GM21390 (cell line): ENCODE measurements at regions not wholly inside any gene's neighbourhood (a gene's known extent, or its start where the extent isn't known, plus 50 kb on each side); places are given as distances from the start of the nearest gene placed in this dataset.

ENCODE experiments used
- ATAC-seq: cut with Tn5 transposase; IDR thresholded peaks from one replicate; pipeline ENCODE4 v1.9.1; 2021; ENCODE audit not compliant: unreplicated experiment

DNA sequence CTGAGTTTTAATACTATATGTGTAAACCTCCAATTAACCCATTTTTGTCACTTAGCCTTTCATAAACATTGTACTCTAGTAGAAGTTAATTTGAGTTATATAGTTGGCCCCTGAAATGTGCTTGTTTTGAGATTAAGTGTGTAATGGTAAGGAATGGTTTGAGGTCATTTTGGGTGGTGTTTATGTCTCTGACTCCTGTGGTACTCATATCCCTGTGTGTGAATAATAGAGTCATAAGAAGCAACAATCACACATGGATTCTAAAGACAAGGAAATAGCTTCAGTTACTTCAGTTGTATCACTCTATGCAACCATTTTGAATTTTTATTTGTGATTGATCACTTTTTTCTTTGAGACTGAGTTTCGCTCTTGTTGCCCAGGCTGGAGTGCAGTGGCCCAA is 408.5 kb downstream of the MFSD1 start:
- ATAC-seq = no peak

GRCh38 chr3:159216311-159216710 is 414.5 kb downstream of the MFSD1 start:
- ATAC-seq = no peak

GRCh38 chr3:159219231-159219630 is 417.4 kb downstream of the MFSD1 start:
- no peak for ATAC-seq

GRCh38 chr3:159221335-159221734 is 419.5 kb downstream of the MFSD1 start:
- no peak for ATAC-seq

DNA sequence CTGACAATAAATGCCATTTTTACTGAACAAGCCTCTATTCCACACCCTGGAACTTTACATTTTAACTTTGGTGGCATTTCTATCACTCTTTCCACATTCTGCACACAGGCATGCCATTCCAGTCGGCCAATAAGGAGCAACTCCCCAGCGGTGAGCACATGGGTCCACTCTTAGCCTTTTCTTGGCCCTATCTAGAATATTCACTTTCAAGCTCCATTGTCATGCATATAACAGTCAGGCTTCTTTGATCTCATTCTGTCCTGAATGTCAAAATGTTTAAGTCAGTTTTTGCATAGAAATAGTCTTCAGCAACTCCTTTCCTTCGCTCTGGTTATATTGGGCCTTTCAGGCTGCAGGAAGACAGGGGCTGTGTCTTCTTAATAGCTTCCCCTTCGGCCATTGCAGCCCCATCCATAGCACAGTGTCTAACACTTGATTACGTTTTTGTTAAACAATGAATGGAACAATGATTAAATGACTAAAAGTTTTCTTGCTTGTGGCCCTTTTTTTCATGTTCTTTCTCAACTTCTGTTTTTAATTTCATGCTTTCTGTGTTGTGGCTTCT is 427.3 kb downstream of the MFSD1 start:
- ATAC-seq = no peak

DNA sequence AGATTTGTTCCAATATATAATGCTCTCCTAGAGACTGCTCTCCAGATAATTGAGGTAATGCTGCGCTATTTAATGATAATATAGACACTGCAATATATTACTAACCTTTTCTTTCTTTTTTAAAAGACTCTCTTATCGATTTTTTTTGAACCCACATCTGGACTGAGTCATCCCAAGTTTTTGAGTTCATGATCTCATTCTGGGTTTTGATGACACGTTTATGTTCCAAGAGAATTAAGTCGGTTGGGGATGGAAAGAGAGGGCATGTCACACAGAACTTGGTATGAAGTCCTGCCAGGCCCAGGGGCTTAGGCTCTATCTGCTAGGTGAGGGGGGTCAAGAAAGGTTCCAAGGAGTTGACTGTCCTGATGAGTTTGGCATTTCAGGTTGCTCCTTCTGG is 431.1 kb downstream of the MFSD1 start:
- no peak for ATAC-seq

DNA sequence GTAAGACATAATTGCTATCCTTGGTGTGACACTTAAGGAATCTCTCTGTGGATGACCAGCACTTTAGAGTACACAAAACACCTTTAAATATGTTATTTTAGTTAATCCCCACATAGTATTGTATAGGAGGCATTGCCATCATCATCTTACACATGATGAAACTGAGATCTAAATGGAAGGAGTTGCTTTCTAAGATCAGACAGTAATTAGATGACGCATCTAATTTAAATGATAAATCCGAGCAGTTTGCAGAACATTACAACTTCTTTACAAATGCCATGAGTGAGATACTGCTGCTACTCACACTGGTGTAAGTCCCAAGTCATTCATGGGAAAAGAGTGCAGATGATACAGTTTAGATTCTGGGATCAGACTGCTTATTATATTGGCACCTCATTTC is 431.9 kb downstream of the MFSD1 start:
- ATAC-seq = no peak

DNA sequence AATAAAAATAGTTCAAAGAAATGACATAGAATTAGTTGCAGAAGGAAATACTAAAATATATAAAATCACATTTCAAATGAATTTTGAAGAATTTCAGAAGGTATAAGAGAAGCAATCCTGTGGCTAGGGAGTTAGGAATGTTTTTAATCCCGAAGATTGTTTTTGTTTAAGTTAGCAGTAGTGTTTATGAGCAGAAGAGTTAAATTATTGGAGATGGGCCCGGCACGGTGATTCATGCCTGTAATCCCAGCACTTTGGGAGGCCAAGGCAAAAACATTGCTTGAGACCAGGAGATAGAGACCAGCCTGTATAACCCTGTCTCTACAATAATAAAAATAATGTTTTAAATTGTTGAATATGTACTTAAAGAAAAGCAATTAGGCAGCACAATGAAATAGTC is 432.5 kb downstream of the MFSD1 start:
- ATAC-seq = no peak

- ATAC-seq = no peak
Observed at GRCh38 chr3:159236321-159236720, 434.5 kb downstream of the MFSD1 start.

- no peak for ATAC-seq
Observed at GRCh38 chr3:159237226-159237625, 435.4 kb downstream of the MFSD1 start.

- no peak for ATAC-seq
Observed at GRCh38 chr3:159238646-159239045, 436.8 kb downstream of the MFSD1 start.

- ATAC-seq = no peak
Observed at GRCh38 chr3:159239059-159239458, 437.2 kb downstream of the MFSD1 start.

- ATAC-seq = no peak
Observed at GRCh38 chr3:159244933-159245332, 443.1 kb downstream of the MFSD1 start.

GRCh38 chr3:159245871-159246270 is 444.0 kb downstream of the MFSD1 start:
- no peak for ATAC-seq

- no peak for ATAC-seq
Observed at GRCh38 chr3:159246385-159246784, 444.5 kb downstream of the MFSD1 start.

DNA sequence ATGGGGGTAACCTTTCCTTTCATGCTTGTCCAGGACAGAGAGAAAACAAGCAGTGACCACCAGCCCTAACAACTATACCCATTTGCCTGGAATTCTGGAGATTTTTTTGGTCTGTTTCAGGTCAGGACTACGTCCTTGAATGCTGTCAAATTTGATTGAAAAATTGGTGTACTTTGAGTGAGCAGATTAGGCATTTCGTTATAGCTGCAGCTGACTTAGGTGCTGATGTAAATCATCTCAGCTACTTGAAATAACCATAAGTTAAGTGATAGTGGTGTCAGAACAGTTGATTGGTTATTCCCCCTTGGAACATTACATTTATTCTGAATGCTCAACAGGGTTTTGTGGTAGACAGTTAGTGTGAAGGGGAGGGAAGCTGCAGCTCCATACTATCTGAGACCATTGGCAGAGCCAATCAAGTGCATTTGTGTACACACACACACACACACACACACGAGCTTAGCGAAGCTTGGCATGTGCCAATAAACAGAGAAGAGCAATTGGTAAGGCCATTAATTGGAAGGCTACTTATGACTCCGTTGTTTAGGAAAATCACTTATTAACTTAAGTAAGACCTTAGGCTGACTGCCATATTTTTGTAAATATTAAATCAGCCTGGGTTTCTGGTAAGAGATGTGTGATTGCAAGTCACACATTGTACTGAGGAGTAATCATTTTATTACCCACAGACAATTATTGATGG is 447.8 kb downstream of the MFSD1 start:
- no peak for ATAC-seq

DNA sequence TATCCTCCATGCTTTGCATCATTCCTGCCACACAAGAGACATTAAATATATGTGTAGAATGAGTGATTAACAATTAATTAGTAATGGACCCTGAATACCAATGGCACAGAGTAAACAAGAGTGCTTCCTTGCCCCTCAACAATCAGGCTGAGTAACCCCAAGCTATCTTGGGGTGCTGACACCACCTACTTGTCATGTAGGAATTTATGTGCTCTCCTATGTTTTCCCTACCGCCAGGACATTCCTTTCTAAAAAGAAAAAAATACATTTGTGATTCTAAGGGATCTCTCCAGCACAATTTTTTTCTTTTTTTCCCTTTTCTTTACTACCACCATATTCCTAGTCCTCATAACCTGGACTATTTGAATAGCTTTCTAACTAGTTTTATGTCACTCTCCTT is 449.1 kb downstream of the MFSD1 start:
- no peak for ATAC-seq

- ATAC-seq = no peak
Observed at GRCh38 chr3:159252274-159252673, 450.4 kb downstream of the MFSD1 start.

- no peak for ATAC-seq
Observed at GRCh38 chr3:159252772-159253384, 451.0 kb downstream of the MFSD1 start.

GRCh38 chr3:159253860-159254259 is 452.0 kb downstream of the MFSD1 start:
- ATAC-seq = no peak

GRCh38 chr3:159257954-159258353 is 456.1 kb downstream of the MFSD1 start:
- ATAC-seq = no peak

DNA sequence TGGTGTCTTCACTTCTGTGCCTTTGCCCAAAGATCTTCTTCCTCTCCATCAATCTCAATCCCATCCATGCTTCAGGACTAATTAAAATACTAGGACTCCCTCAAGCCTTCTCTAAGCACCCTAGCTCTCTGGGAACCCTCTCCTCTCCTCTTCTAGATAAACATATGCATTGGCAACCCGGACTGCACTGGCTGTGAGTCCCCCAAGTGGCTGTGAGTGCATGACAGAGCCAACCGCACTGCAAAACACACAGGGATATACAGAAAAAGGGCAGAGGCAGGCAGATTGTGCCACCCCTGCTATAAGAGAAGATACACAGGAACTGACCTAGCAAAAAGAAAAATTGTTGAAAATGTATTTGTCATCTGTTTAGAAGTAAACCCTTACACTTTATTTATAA is 457.1 kb downstream of the MFSD1 start:
- ATAC-seq = no peak
